ENCODE measurements at regions not wholly inside any gene's neighbourhood (a gene's known extent, or its start where the extent isn't known, plus 50 kb on each side); places are given as distances from the start of the nearest gene placed in this dataset.

- no peak overlapping the region for H3K4me3 ChIP-seq (ENCODE audit: low read depth, low read length)
- DNase-seq (ENCODE audit: low read depth): no peak
- no peaks in the 10 kb centered on the region for H3K27me3 ChIP-seq (ENCODE audit: control insufficient read depth, insufficient read depth, low read length)
- no peak for TF ChIP-seq CTCF (IDR thresholded peaks at IDR 0.05; ENCODE audit: insufficient read depth, low read depth, low read length)
- ChIA-PET POLR2A (no interaction called here), CTCF (interaction anchor here (0.6 to 1.0 kb wide), 2 partner anchors 19 to 131 kb away, joined by 3 read pairs; no protein-coding TSS in a partner anchor)
- no peaks in the 10 kb centered on the region for H3K36me3 ChIP-seq (ENCODE audit: control insufficient read depth, insufficient read depth, low read length)
These were observed 133.2 kb upstream of the IVNS1ABP start for GRCh38 chr1:185450060-185450788.

GRCh38 chr1:185449378-185450059 is 132.5 kb upstream of the IVNS1ABP start:
- TF ChIP-seq CTCF (IDR thresholded peaks at IDR 0.05; ENCODE audit: insufficient read depth, low read depth, low read length): no peak
- no peaks in the 10 kb centered on the region for H3K27me3 ChIP-seq (ENCODE audit: control insufficient read depth, insufficient read depth, low read length)
- ChIA-PET POLR2A (no interaction called here), CTCF (interaction anchor here (0.6 to 1.0 kb wide), 2 partner anchors 20 to 131 kb away, joined by 3 read pairs; no protein-coding TSS in a partner anchor)
- no peaks in the 10 kb centered on the region for H3K36me3 ChIP-seq (ENCODE audit: control insufficient read depth, insufficient read depth, low read length)
- DNase-seq (ENCODE audit: low read depth): no peak
- H3K4me3 ChIP-seq (ENCODE audit: low read depth, low read length): no peak overlapping the region

GRCh38 chr1:185448591-185449186 is 131.6 kb upstream of the IVNS1ABP start:
- DNase-seq (ENCODE audit: low read depth): no peak
- CTCF ChIA-PET: no interaction called here
- H3K27me3 ChIP-seq (ENCODE audit: control insufficient read depth, insufficient read depth, low read length): no peaks in the 10 kb centered on the region
- no peaks in the 10 kb centered on the region for H3K36me3 ChIP-seq (ENCODE audit: control insufficient read depth, insufficient read depth, low read length)
- no peak overlapping the region for H3K4me3 ChIP-seq (ENCODE audit: low read depth, low read length)
- POLR2A ChIA-PET: no interaction called here
- no peak for TF ChIP-seq CTCF (IDR thresholded peaks at IDR 0.05; ENCODE audit: insufficient read depth, low read depth, low read length)

GRCh38 chr1:185446131-185446530 is 129.1 kb upstream of the IVNS1ABP start:
- Histone ChIP-seq H3K36me3 (ENCODE audit: control insufficient read depth, insufficient read depth, low read length) (no peaks in the 10 kb centered on the region), H3K4me3 (ENCODE audit: low read depth, low read length) (no peak overlapping the region), H3K27me3 (ENCODE audit: control insufficient read depth, insufficient read depth, low read length) (no peaks in the 10 kb centered on the region)
- TF ChIP-seq CTCF (IDR thresholded peaks at IDR 0.05; ENCODE audit: insufficient read depth, low read depth, low read length): no peak
- no peak for DNase-seq (ENCODE audit: low read depth)
- POLR2A ChIA-PET: no interaction called here
- CTCF ChIA-PET: no interaction called here

- CTCF ChIA-PET: interaction anchor here (0.7 kb wide), 1 partner anchor 33 kb away, joined by 3 read pairs; no protein-coding TSS in a partner anchor
- no peak overlapping the region for H3K4me3 ChIP-seq (ENCODE audit: low read depth, low read length)
- H3K36me3 ChIP-seq (ENCODE audit: control insufficient read depth, insufficient read depth, low read length): no peaks in the 10 kb centered on the region
These were observed 128.6 kb upstream of the IVNS1ABP start for GRCh38 chr1:185445594-185445993.

More at GRCh38 chr1:185445594-185445993, 128.6 kb upstream of the IVNS1ABP start:
- TF ChIP-seq CTCF (IDR thresholded peaks at IDR 0.05; ENCODE audit: insufficient read depth, low read depth, low read length): no peak
- POLR2A ChIA-PET: no interaction called here
- no peak for DNase-seq (ENCODE audit: low read depth)
- H3K27me3 ChIP-seq (ENCODE audit: control insufficient read depth, insufficient read depth, low read length): no peaks in the 10 kb centered on the region

Data from BJ (cell line).